HG03571 (cell line): ENCODE measurements at regions not wholly inside any gene's neighbourhood (a gene's known extent, or its start where the extent isn't known, plus 50 kb on each side); places are given as distances from the start of the nearest gene placed in this dataset.
"Not testable (repeated sequence)": the region's sequence is repeated elsewhere in the genome, so short reads cannot be mapped to it uniquely, and the experiment has no call there.

Experiments used
- ATAC-seq: cut with Tn5 transposase; IDR thresholded peaks from one replicate; pipeline ENCODE4 v1.9.1; 2021; ENCODE audit not compliant: unreplicated experiment

- no peak for ATAC-seq
Measured at GRCh38 chr5:18197734-18198133, 563.5 kb downstream of the TAF11L14 start.

- ATAC-seq, result no peak
Measured at GRCh38 chr5:18202164-18202563, 567.9 kb downstream of the TAF11L14 start.

GRCh38 chr5:18203296-18203695 is 569.0 kb downstream of the TAF11L14 start:
- ATAC-seq, result no peak

GRCh38 chr5:18213666-18214065 is 579.4 kb downstream of the TAF11L14 start:
- no peak for ATAC-seq

GRCh38 chr5:18216016-18216415 is 581.8 kb downstream of the TAF11L14 start:
- no peak for ATAC-seq

GRCh38 chr5:18216729-18217128 is 582.5 kb downstream of the TAF11L14 start:
- ATAC-seq, result no peak

- no peak for ATAC-seq
Measured at GRCh38 chr5:18219241-18219640, 585.0 kb downstream of the TAF11L14 start.

- no peak for ATAC-seq
Measured at GRCh38 chr5:18220631-18221030, 586.4 kb downstream of the TAF11L14 start.

- no peak for ATAC-seq
Measured at GRCh38 chr5:18236386-18236785, 602.1 kb downstream of the TAF11L14 start.

- no peak for ATAC-seq
Measured at GRCh38 chr5:18238321-18238720, 604.1 kb downstream of the TAF11L14 start.

GRCh38 chr5:18240971-18241370 is 606.7 kb downstream of the TAF11L14 start:
- ATAC-seq, result no peak

GRCh38 chr5:18243846-18244245 is 609.6 kb downstream of the TAF11L14 start:
- no peak for ATAC-seq

GRCh38 chr5:18244309-18244708 is 610.0 kb downstream of the TAF11L14 start:
- ATAC-seq, result no peak

- ATAC-seq, result no peak
Measured at GRCh38 chr5:18252559-18252958, 618.3 kb downstream of the TAF11L14 start.

- no peak for ATAC-seq
Measured at GRCh38 chr5:18264126-18264882, 630.0 kb downstream of the TAF11L14 start.

GRCh38 chr5:18270635-18271338 is 636.5 kb downstream of the TAF11L14 start:
- ATAC-seq, result no peak

GRCh38 chr5:18276939-18277338 is 642.7 kb downstream of the TAF11L14 start:
- ATAC-seq, result no peak

GRCh38 chr5:18281947-18282581 is 647.8 kb downstream of the TAF11L14 start:
- ATAC-seq, result no peak

- ATAC-seq, result no peak
Measured at GRCh38 chr5:18285257-18285656, 651.0 kb downstream of the TAF11L14 start.

GRCh38 chr5:18292146-18292545 is 657.9 kb downstream of the TAF11L14 start:
- no peak for ATAC-seq

GRCh38 chr5:18295696-18296095 is 661.4 kb downstream of the TAF11L14 start:
- not testable (repeated sequence) for ATAC-seq

- ATAC-seq, result no peak
Measured at GRCh38 chr5:18299166-18299565, 664.9 kb downstream of the TAF11L14 start.
